ENCODE measurements at regions not wholly inside any gene's neighbourhood (a gene's known extent, or its start where the extent isn't known, plus 50 kb on each side); places are given as distances from the start of the nearest gene placed in this dataset.

DNA sequence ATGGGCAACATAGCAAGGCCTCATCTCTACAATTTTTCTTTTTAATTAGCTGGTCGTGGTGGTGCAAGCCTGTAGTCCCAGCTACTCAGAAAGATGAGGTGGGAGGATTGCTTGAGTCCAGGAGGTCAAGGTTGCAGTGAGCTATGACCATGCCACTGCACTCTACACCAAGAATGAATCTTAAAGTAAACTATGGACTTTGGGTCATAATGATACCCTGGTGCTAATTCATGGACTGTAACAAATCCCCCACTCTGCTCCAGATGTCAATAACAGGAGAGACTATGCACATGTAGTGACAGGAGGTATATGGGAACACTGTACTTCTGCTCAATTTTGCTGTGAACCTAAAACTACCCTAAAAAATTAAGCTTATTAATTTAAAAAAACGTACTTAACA lies 155.4 kb downstream of the CEMIP2 start (continued):
- TF ChIP-seq SIX5 (IDR thresholded peaks at IDR 0.05; ENCODE audit: low read depth, low read length): no peak
- no peak for TF ChIP-seq BCL11A (IDR thresholded peaks at IDR 0.05; ENCODE audit: low read depth in 2 of 2, low read length in 2 of 2)
- no peak for TF ChIP-seq EP300 (IDR thresholded peaks at IDR 0.05; ENCODE audit: borderline replicate concordance in 1 of 2, low read depth in 2 of 2, low read length in 2 of 2)
- TF ChIP-seq POU5F1 (IDR thresholded peaks at IDR 0.05; ENCODE audit: low read depth, low read length): no peak
- no peak for TF ChIP-seq CBX5 (IDR thresholded peaks at IDR 0.05; ENCODE audit: low read depth, low read length)
- no peak for TF ChIP-seq SP1 (IDR thresholded peaks at IDR 0.05; ENCODE audit: low read depth, low read length)
- TF ChIP-seq CEBPB (IDR thresholded peaks at IDR 0.05; ENCODE audit: low read depth, low read length): no peak
